Upper lobe of left lung (tissue), 6 donors: ENCODE measurements at regions not wholly inside any gene's neighbourhood (a gene's known extent, or its start where the extent isn't known, plus 50 kb on each side); places are given as distances from the start of the nearest gene placed in this dataset.

Experiments
- ATAC-seq, 2 donors: fragments of 200-7000 bp; cut with Tn5 transposase; one replicate each; pipeline ENCODE4 v1.9.1; 2022; ENCODE audit warnings: mild to moderate bottlenecking in 2 of 2, moderate library complexity in 2 of 2; ENCODE audit not compliant: low FRiP score in 2 of 2
- DNase-seq, 2 donors: peaks; one replicate each; pipeline ENCODE4 v3.0.0-alpha.2; 2019 to 2020
- H3K27ac ChIP-seq, 4 donors: fragments of 200-600 bp; sonication (generic); one replicate each; pipeline ENCODE4 v1.5.1; 2016 to 2019
- H3K27me3 ChIP-seq, 4 donors: fragments of 200-600 bp; sonication (generic); one replicate each; pipeline ENCODE4 v1.5.1; 2017 to 2019
- H3K36me3 ChIP-seq, 4 donors: fragments of 200-600 bp; sonication (generic); one replicate each; pipeline ENCODE4 v1.5.1; 2016 to 2019
- H3K4me1 ChIP-seq, 4 donors: fragments of 200-600 bp; sonication (generic); one replicate each; pipeline ENCODE4 v1.5.1; 2018 to 2019
- H3K4me3 ChIP-seq, 4 donors: fragments of 200-600 bp; sonication (generic); one replicate each; pipeline ENCODE4 v1.5.1; 2017 to 2019; ENCODE audit warnings: mild to moderate bottlenecking in 2 of 4, moderate library complexity in 1 of 4
- H3K9me3 ChIP-seq, 4 donors: fragments of 200-600 bp; sonication (generic); one replicate each; pipeline ENCODE4 v1.5.1; 2018 to 2019
- CTCF ChIP-seq, 6 experiments: fragments of 450-650 bp in 4 of 6; fragments of 200-600 bp in 2 of 6; sonication (generic) in 2 of 6; IDR thresholded peaks; one replicate each; pipeline ENCODE4 v1.5.1; 2016 to 2019; ENCODE audit warnings: antibody characterized with exemption in 6 of 6
- EP300 ChIP-seq, 4 donors: sonication (generic); formaldehyde crosslinking; IDR thresholded peaks; one replicate each; pipeline ENCODE4 v1.5.1; 2017; ENCODE audit warnings: antibody characterized with exemption in 4 of 4, control low read depth in 2 of 4
- POLR2A ChIP-seq, 4 donors: fragments of 450-650 bp; IDR thresholded peaks; one replicate each; pipeline ENCODE4 v1.5.1; 2016 to 2017; ENCODE audit warnings: antibody characterized with exemption in 4 of 4, mild to moderate bottlenecking in 2 of 4
- POLR2AphosphoS5 ChIP-seq, 2 donors: sonication (generic); formaldehyde crosslinking; IDR thresholded peaks; one replicate each; pipeline ENCODE4 v1.5.1; 2017; ENCODE audit warnings: antibody characterized with exemption in 2 of 2
- WGBS, 2 donors: methylation state at CpG; one replicate each; pipeline ENCODE4 v1.1.5; 2017 to 2018; 5-methylcytosine and 5-hydroxymethylcytosine counted together
- donor health status: DM: no; HTN: no; CAD: no; lungs with moderate emphysema.
- donor health status: DM: no; HTN: yes; CAD: no; lungs with severe emphysema.

GRCh38 chr6:80769106-80769505 lies 662.6 kb downstream of the BCKDHB start:
- TF ChIP-seq POLR2AphosphoS5 (IDR thresholded peaks at IDR 0.05): no peak
- no peak for TF ChIP-seq CTCF (IDR thresholded peaks at IDR 0.05)
- no peak for TF ChIP-seq EP300 (IDR thresholded peaks at IDR 0.05)
- TF ChIP-seq POLR2A (IDR thresholded peaks at IDR 0.05): no peak
- WGBS, 2 donors: 46 to 53% methylated on average over 1 of the region's 1 CpG
- Histone ChIP-seq H3K36me3 (no peaks in the 10 kb centered on the region), H3K4me3 (no peak overlapping the region), H3K4me1 (no peaks in the 10 kb centered on the region), H3K9me3 (no peaks in the 10 kb centered on the region), H3K27ac (no peak overlapping the region), H3K27me3 (no peaks in the 10 kb centered on the region)
- ATAC-seq (peak in 1 of 2 donors; percentile 81), DNase-seq (no peak)

- ATAC-seq (peak in 1 of 2 donors; percentile 92), DNase-seq (no peak)
- no peaks in the 10 kb centered on the region for H3K9me3 ChIP-seq
- no peaks in the 10 kb centered on the region for H3K36me3 ChIP-seq
- H3K4me1 ChIP-seq: no peaks in the 10 kb centered on the region
- no peak overlapping the region for H3K4me3 ChIP-seq
- no peaks in the 10 kb centered on the region for H3K27me3 ChIP-seq
- 63 to 64% methylated on average over 2 of the region's 2 CpGs for WGBS, 2 donors
- TF ChIP-seq POLR2AphosphoS5 (IDR thresholded peaks at IDR 0.05): no peak
- no peak for TF ChIP-seq CTCF (IDR thresholded peaks at IDR 0.05)
- no peak for TF ChIP-seq EP300 (IDR thresholded peaks at IDR 0.05)
- TF ChIP-seq POLR2A (IDR thresholded peaks at IDR 0.05): no peak
- H3K27ac ChIP-seq: no peak overlapping the region
Measured at GRCh38 chr6:80767808-80768207, 661.3 kb downstream of the BCKDHB start.

DNA sequence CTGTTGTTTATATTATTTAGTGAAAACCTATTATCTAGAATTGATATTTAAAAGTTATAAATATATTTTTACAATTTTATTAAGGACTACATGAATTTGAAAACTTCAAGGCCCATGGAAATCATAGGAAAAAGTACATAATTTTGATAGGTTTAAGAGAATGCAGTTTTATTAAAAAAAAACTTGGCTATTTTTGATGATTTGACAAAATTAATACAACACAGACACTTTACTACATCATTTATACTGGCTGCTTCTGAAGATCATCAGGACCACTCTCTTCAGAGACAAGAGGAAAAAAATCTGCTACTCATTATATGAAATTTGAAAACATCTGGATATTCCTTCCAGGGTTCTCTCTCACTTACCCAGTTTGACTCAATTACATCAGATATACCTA lies 637.7 kb downstream of the BCKDHB start:
- Histone ChIP-seq H3K36me3 (no peaks in the 10 kb centered on the region), H3K27me3 (no peaks in the 10 kb centered on the region), H3K4me1 (no peaks in the 10 kb centered on the region), H3K9me3 (no peaks in the 10 kb centered on the region), H3K27ac (no peak overlapping the region), H3K4me3 (no peak overlapping the region)
- DNase-seq: no peak
- TF ChIP-seq POLR2A (IDR thresholded peaks at IDR 0.05) (no peak), EP300 (IDR thresholded peaks at IDR 0.05) (no peak), POLR2AphosphoS5 (IDR thresholded peaks at IDR 0.05) (no peak), CTCF (IDR thresholded peaks at IDR 0.05) (no peak)
- no peak for ATAC-seq

DNA sequence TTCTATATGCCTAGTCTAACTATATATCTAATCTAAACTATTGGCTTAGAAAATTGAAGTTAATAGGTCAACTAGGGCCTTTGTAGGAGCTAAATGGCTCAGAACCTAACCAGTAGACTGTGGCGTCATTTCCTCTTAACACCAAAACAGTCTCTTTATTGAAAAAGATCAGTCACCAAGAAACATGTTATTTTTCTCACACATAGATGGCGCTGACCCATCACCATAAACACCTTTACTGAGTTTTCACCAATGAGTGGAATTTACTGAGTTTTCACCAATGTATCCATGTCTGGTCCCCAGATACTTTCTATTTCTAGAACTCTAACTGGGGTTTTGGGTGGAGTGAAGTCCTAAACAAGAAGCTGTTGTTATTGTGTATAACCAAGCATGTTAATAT lies 636.0 kb downstream of the BCKDHB start:
- no peak for TF ChIP-seq POLR2AphosphoS5 (IDR thresholded peaks at IDR 0.05)
- TF ChIP-seq POLR2A (IDR thresholded peaks at IDR 0.05): no peak
- no peak for TF ChIP-seq EP300 (IDR thresholded peaks at IDR 0.05)
- peak in 1 of 6 experiments; percentile 10 for TF ChIP-seq CTCF (IDR thresholded peaks at IDR 0.05)
- H3K9me3 ChIP-seq: no peaks in the 10 kb centered on the region
- DNase-seq (no peak), ATAC-seq (peak in 1 of 2 donors; percentile 21)
- 27 to 38% methylated on average over 2 of the region's 2 CpGs for WGBS, 2 donors
- no peaks in the 10 kb centered on the region for H3K36me3 ChIP-seq
- H3K4me1 ChIP-seq: no peaks in the 10 kb centered on the region
- H3K27me3 ChIP-seq: no peaks in the 10 kb centered on the region
- no peak overlapping the region for H3K27ac ChIP-seq
- H3K4me3 ChIP-seq: no peak overlapping the region

DNA sequence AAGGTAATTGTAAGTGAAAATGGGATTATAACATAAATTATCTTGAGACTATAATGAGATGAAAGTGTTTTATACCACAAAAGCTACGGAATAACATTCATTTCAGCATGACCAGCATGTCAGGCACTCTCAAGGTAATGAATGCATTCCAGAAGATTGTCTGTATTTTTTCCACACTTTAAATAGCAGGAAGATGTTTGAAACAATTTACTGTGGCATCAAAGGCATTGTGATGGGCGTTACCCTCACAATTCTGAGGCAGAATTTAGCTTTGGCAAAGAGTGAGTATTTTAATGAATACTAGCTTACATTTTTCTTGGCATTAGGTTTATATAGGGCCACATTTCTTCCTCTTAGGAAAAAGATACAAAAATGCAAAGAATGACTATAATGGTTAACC lies 627.2 kb downstream of the BCKDHB start:
- no peaks in the 10 kb centered on the region for H3K36me3 ChIP-seq
- no peak for ATAC-seq
- TF ChIP-seq EP300 (IDR thresholded peaks at IDR 0.05) (no peak), POLR2A (IDR thresholded peaks at IDR 0.05) (no peak), POLR2AphosphoS5 (IDR thresholded peaks at IDR 0.05) (no peak), CTCF (IDR thresholded peaks at IDR 0.05) (no peak)

More for the DNA sequence above, 627.2 kb downstream of the BCKDHB start:
- Histone ChIP-seq H3K4me1 (no peaks in the 10 kb centered on the region), H3K4me3 (no peak overlapping the region), H3K27me3 (no peaks in the 10 kb centered on the region), H3K9me3 (no peaks in the 10 kb centered on the region), H3K27ac (no peak overlapping the region)
- no peak for DNase-seq
- 53 to 65% methylated on average over 2 of the region's 2 CpGs for WGBS, 2 donors
